HEK293T (cell line): ENCODE measurements at regions not wholly inside any gene's neighbourhood (a gene's known extent, or its start where the extent isn't known, plus 50 kb on each side); places are given as distances from the start of the nearest gene placed in this dataset.

Experiments
- CTCF ChIA-PET: fragments of 350-600 bp; formaldehyde crosslinking; extraction: SDS; loops from one replicate; lab custom pipeline; 2021; ENCODE audit warnings: antibody characterized with exemption, inconsistent platforms; lab: Yijun Ruan, JAX
- POLR2A ChIA-PET: fragments of 350-600 bp; formaldehyde crosslinking; extraction: SDS; loops from one replicate; lab custom pipeline; 2020; ENCODE audit warnings: antibody characterized with exemption, inconsistent platforms; lab: Yijun Ruan, JAX
- DNase-seq: peaks from one replicate; pipeline ENCODE4 v3.0.0; 2012; ENCODE audit warnings: mixed read lengths; ENCODE audit errors: extremely low spot score
- ARNT ChIP-seq: fragments of 450-650 bp; IDR thresholded peaks from 2 replicates; pipeline ENCODE4 v1.6.1; 2017; ENCODE audit warnings: mild to moderate bottlenecking
- BHLHE40 ChIP-seq: fragments of 450-650 bp; IDR thresholded peaks from 2 replicates; pipeline ENCODE4 v1.6.1; 2016; ENCODE audit warnings: mild to moderate bottlenecking, moderate library complexity, borderline replicate concordance
- CTBP1 ChIP-seq: fragments of 450-650 bp; IDR thresholded peaks from 2 replicates; pipeline ENCODE4 v1.6.1; 2016; ENCODE audit warnings: borderline replicate concordance
- ELF4 ChIP-seq: fragments of 450-650 bp; IDR thresholded peaks from 2 replicates; pipeline ENCODE4 v1.6.1; 2017; ENCODE audit warnings: antibody characterized with exemption
- FOXA1 ChIP-seq: fragments of 450-650 bp; IDR thresholded peaks from 2 replicates; pipeline ENCODE4 v1.6.1; 2016; ENCODE audit warnings: mild to moderate bottlenecking
- FOXK2 ChIP-seq: fragments of 450-650 bp; IDR thresholded peaks from 2 replicates; pipeline ENCODE4 v1.6.1; 2016; ENCODE audit warnings: mild to moderate bottlenecking
- FOXM1 ChIP-seq: fragments of 450-650 bp; IDR thresholded peaks from 2 replicates; pipeline ENCODE4 v1.6.1; 2017; ENCODE audit warnings: mild to moderate bottlenecking, borderline replicate concordance
- HDGF ChIP-seq: fragments of 450-650 bp; IDR thresholded peaks from 2 replicates; pipeline ENCODE4 v1.6.1; 2017; ENCODE audit warnings: antibody characterized with exemption, borderline replicate concordance
- L3MBTL2 ChIP-seq: fragments of 450-650 bp; conservative IDR thresholded peaks from 2 replicates; pipeline ENCODE4 v1.6.1; 2016; ENCODE audit warnings: mild to moderate bottlenecking
- LEF1 ChIP-seq: fragments of 450-650 bp; IDR thresholded peaks from 2 replicates; pipeline ENCODE4 v1.6.1; 2017; ENCODE audit warnings: mild to moderate bottlenecking, borderline replicate concordance
- NFRKB ChIP-seq: fragments of 450-650 bp; IDR thresholded peaks from 2 replicates; pipeline ENCODE4 v1.6.1; 2016; ENCODE audit warnings: mild to moderate bottlenecking, moderate library complexity
- PKNOX1 ChIP-seq: fragments of 450-650 bp; IDR thresholded peaks from 2 replicates; pipeline ENCODE4 v1.6.1; 2016
- SP1 ChIP-seq: fragments of 450-650 bp; IDR thresholded peaks from 2 replicates; pipeline ENCODE4 v1.6.1; 2017
- SUZ12 ChIP-seq: fragments of 450-650 bp; IDR thresholded peaks from 2 replicates; pipeline ENCODE4 v1.6.1; 2016; ENCODE audit warnings: mild to moderate bottlenecking
- TARDBP ChIP-seq: fragments of 450-650 bp; IDR thresholded peaks from 2 replicates; pipeline ENCODE4 v1.6.1; 2016
- ZNF384 ChIP-seq: fragments of 450-650 bp; IDR thresholded peaks from 2 replicates; pipeline ENCODE4 v1.6.1; 2016

GRCh38 chr6:147861696-147862095, 353.2 kb downstream of the SAMD5 start:
- ChIA-PET CTCF (no interaction called here), POLR2A (no interaction called here)
- TF ChIP-seq BHLHE40 (no peak), ZNF384 (no peak), L3MBTL2 (no peak)
- DNase-seq: no peak

DNA sequence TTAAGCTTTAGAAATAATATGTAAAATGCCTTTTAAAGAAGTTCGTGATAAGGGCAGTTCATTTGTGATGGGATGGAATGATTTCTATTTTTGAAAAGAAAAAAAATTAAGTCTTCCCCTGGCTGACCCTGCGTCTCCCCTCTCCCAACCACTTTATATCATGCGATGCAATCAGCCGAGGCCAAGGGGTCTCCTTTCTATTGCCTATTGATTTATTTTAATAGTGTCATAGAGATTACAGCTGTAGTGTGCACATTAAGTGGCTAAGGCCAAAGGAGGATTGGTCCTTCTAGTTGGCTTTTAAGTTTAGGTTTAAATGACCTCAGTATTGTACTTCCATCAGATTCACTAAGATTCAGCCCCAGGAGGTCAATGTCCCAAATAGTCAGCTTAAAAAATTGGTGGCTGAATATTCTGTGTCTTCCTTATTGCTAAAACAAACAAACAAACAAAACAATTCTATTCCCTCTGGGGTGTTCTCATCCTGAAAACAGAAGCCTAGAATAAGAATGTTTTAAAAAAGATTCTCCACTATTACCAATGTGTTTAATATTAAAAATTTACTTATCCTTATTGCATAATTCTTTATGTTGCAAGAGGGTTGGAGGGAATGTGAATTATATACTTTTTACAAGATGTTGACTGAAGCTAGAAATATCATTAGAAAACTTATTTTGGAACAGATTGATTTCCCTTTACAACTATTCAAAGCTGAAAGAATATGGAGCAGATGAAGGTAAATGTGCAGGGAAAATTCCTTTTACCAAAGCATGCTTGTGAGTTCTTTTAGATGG, 359.1 kb downstream of the SAMD5 start:
- CTCF ChIA-PET: no interaction called here
- POLR2A ChIA-PET: no interaction called here
- no peak for TF ChIP-seq ELF4
- TF ChIP-seq PKNOX1: no peak
- TF ChIP-seq BHLHE40: no peak
- no peak for TF ChIP-seq NFRKB
- no peak for TF ChIP-seq FOXA1
- no peak for TF ChIP-seq ARNT
- TF ChIP-seq FOXM1: no peak
- no peak for TF ChIP-seq FOXK2
- TF ChIP-seq ZNF384: no peak
- TF ChIP-seq SP1: no peak
- TF ChIP-seq LEF1: no peak
- DNase-seq: no peak

GRCh38 chr6:147868427-147869190, 360.1 kb downstream of the SAMD5 start:
- TF ChIP-seq TARDBP: no peak
- no peak; the same call in 1 of the 2 replicates for TF ChIP-seq PKNOX1
- TF ChIP-seq NFRKB: no peak
- TF ChIP-seq LEF1: no peak
- TF ChIP-seq CTBP1: no peak
- POLR2A ChIA-PET: no interaction called here
- CTCF ChIA-PET: no interaction called here
- no peak for DNase-seq

GRCh38 chr6:147869201-147869600, 360.7 kb downstream of the SAMD5 start:
- DNase-seq: no peak
- TF ChIP-seq SP1 (no peak), BHLHE40 (no peak), HDGF (no peak), CTBP1 (no peak), SUZ12 (no peak), ARNT (no peak), L3MBTL2 (no peak), PKNOX1 (no peak), TARDBP (no peak), LEF1 (no peak), FOXA1 (no peak), ZNF384 (no peak), FOXM1 (no peak), NFRKB (no peak), ELF4 (no peak), FOXK2 (no peak)
- ChIA-PET CTCF (no interaction called here), POLR2A (no interaction called here)

- POLR2A ChIA-PET: no interaction called here
- no peak for TF ChIP-seq SUZ12
- TF ChIP-seq BHLHE40: no peak
- no peak for TF ChIP-seq NFRKB
- TF ChIP-seq L3MBTL2: no peak
- no peak for TF ChIP-seq TARDBP
- no peak for TF ChIP-seq LEF1
- no peak for TF ChIP-seq HDGF
- TF ChIP-seq SP1: no peak
- TF ChIP-seq ZNF384: no peak
- no peak for TF ChIP-seq ELF4
- no peak for TF ChIP-seq FOXM1
- TF ChIP-seq FOXA1: no peak
- no peak for TF ChIP-seq PKNOX1
- DNase-seq: no peak
- CTCF ChIA-PET: interaction anchor here (0.6 kb wide), 1 partner anchor 739 kb away, joined by 3 read pairs; no protein-coding TSS in a partner anchor
Measured at GRCh38 chr6:147869869-147870268, 361.4 kb downstream of the SAMD5 start.
